ENCODE measurements at regions not wholly inside any gene's neighbourhood (a gene's known extent, or its start where the extent isn't known, plus 50 kb on each side); places are given as distances from the start of the nearest gene placed in this dataset.

DNA sequence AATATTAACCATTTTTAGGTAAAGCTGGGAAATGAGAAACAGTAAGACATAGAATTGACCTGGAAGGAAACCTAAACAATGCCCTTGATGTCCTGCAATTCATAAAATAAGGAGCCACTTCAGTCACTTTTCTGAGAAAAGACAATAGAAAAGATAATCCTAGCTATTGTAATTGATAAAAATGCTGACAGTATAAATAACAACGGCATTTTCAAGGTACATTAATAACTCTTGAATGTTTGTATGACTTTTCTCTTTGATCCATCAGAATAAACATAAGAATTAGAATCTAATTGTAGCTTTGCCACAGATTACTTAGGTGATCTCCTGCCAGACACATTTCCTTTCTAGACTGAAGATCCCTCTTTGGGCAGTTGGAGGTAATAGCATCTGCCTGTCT is 719.5 kb downstream of the SLC4A3 start:
- no peak for DNase-seq (ENCODE audit: extremely low spot score, unreplicated experiment)
- Mint-ChIP-seq H3K36me3 (no peaks in the 10 kb centered on the region), H3K27ac (no peak overlapping the region), H3K4me1 (ENCODE audit: unreplicated experiment) (peaks cover 5% of the 10 kb centered on the region), H3K27me3 (no peaks in the 10 kb centered on the region), H3K9me3 (no peaks in the 10 kb centered on the region), H3K4me3 (no peak overlapping the region)
- TF ChIP-seq, protein P1, sequence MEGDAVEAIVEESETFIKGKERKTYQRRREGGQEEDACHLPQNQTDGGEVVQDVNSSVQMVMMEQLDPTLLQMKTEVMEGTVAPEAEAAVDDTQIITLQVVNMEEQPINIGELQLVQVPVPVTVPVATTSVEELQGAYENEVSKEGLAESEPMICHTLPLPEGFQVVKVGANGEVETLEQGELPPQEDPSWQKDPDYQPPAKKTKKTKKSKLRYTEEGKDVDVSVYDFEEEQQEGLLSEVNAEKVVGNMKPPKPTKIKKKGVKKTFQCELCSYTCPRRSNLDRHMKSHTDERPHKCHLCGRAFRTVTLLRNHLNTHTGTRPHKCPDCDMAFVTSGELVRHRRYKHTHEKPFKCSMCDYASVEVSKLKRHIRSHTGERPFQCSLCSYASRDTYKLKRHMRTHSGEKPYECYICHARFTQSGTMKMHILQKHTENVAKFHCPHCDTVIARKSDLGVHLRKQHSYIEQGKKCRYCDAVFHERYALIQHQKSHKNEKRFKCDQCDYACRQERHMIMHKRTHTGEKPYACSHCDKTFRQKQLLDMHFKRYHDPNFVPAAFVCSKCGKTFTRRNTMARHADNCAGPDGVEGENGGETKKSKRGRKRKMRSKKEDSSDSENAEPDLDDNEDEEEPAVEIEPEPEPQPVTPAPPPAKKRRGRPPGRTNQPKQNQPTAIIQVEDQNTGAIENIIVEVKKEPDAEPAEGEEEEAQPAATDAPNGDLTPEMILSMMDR (conservative IDR thresholded peaks at IDR 0.05) = no peak

DNA sequence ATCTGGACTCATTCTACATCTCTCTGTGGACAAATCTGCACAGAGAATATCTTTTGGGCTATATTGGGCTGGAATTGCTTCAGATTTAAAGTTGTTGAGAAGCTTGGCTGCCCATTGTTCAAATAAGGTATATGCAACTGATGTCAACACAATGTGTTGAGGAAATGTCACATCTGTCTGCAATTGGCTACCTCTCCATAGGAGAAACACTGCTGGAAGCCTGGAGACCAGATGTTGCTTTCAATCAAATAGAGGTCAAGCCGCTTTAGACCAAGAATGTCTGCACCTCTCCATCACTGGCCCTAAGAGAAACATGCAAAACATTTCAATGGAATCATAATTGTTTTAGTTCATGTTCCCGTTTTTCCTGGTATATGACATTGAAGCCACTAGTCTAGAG is 720.2 kb downstream of the SLC4A3 start:
- Mint-ChIP-seq H3K4me3 (no peak overlapping the region), H3K9me3 (no peaks in the 10 kb centered on the region), H3K27ac (no peak overlapping the region), H3K36me3 (no peaks in the 10 kb centered on the region), H3K4me1 (ENCODE audit: unreplicated experiment) (peaks cover 5% of the 10 kb centered on the region), H3K27me3 (no peaks in the 10 kb centered on the region)
- TF ChIP-seq, protein P1 (conservative IDR thresholded peaks at IDR 0.05) = no peak
- no peak for DNase-seq (ENCODE audit: extremely low spot score, unreplicated experiment)

DNA sequence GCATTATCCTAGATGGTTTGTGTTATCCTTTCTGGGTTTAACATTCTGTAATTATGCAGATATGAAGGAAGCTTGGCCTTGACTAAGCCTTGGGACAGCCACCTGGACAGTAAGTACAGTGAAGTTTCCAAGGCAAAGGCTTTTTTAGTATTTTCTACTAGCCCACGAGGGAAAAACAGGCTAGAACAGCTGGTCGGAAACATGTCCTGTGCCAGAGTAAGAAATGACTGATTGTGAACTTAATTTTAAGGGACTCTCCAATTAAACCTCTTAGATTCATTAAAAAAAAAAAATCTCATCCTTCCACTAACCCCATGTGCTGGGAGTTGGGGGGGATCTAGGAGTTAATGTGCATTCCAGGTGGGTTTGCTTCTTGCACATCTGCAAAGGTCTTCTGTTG is 720.8 kb downstream of the SLC4A3 start:
- H3K36me3 Mint-ChIP-seq = no peaks in the 10 kb centered on the region
- TF ChIP-seq, protein P1 (conservative IDR thresholded peaks at IDR 0.05) = no peak
- peaks cover 5% of the 10 kb centered on the region for H3K4me1 Mint-ChIP-seq (ENCODE audit: unreplicated experiment)
- H3K27me3 Mint-ChIP-seq = no peaks in the 10 kb centered on the region
- no peaks in the 10 kb centered on the region for H3K9me3 Mint-ChIP-seq
- DNase-seq (ENCODE audit: extremely low spot score, unreplicated experiment) = no peak
- no peak overlapping the region for H3K4me3 Mint-ChIP-seq
- H3K27ac Mint-ChIP-seq = no peak overlapping the region

DNA sequence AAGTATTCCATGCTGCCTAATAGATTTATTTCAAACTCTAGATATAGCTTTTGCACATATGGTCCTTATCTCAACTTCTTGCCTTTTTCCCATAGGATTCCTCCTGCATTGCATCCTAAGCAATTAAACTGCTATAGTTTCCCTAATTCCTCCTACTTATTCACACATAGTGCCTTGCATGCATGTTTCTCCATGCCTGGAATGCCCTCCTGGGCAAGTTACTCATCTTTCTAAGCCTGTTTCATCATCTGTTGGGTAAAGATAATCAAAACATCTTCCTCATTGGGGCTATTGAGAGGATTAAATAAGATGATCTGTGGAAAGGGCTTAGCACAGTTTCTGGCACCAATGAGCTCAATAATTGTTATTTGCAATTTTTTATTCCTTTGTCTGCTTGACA is 726.5 kb downstream of the SLC4A3 start:
- Mint-ChIP-seq H3K4me3 (no peak overlapping the region), H3K27ac (no peak overlapping the region), H3K36me3 (no peaks in the 10 kb centered on the region), H3K9me3 (no peaks in the 10 kb centered on the region), H3K4me1 (ENCODE audit: unreplicated experiment) (peaks cover 10% of the 10 kb centered on the region), H3K27me3 (no peaks in the 10 kb centered on the region)
- TF ChIP-seq, protein P1 (conservative IDR thresholded peaks at IDR 0.05) = no peak
- no peak for DNase-seq (ENCODE audit: extremely low spot score, unreplicated experiment)

DNA sequence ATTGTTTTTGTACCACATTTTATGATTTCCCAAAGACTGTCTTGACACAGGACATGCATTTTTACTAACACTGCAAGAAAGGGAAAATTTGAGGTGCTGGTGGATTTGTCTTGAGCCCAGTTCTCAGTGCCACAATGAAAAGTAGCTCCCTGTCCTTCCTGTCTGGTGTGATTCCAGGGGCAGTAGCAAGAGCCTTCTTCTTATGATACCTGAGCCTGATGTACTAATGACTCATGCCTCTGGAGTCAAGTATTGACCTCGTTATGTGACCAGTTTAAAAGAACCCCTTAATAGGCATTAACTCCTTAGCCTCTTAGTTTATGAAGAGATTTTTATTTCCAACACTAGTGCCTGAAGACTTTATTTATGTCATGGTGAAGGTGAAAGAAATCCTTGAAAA is 728.6 kb downstream of the SLC4A3 start:
- Mint-ChIP-seq H3K4me1 (ENCODE audit: unreplicated experiment) (peaks cover 10% of the 10 kb centered on the region), H3K27me3 (no peaks in the 10 kb centered on the region), H3K36me3 (no peaks in the 10 kb centered on the region), H3K27ac (no peak overlapping the region), H3K9me3 (no peaks in the 10 kb centered on the region), H3K4me3 (no peak overlapping the region)
- TF ChIP-seq, protein P1 (conservative IDR thresholded peaks at IDR 0.05) = no peak
- no peak for DNase-seq (ENCODE audit: extremely low spot score, unreplicated experiment)

DNA sequence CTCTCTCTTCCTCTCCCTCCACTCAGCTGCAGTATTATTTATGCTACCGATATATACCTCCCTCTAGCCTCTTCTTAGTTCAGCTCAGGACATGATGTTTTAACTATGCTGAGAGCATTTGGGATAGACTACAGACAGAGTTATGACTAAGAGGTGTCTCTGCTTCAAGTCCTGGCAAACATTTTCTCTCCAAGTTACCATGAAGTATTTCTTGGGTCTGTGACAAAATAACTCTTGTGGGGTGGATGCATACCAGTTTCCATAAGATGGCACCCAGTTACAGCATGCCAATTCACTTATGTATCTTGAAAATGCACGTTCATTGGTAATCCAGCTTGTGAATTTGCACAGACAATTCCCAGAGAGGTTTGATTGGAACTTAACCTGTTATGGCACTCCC is 737.6 kb downstream of the SLC4A3 start:
- Mint-ChIP-seq H3K27me3 (no peaks in the 10 kb centered on the region), H3K36me3 (no peaks in the 10 kb centered on the region), H3K4me3 (no peak overlapping the region), H3K4me1 (ENCODE audit: unreplicated experiment) (no peaks in the 10 kb centered on the region), H3K27ac (no peak overlapping the region), H3K9me3 (no peaks in the 10 kb centered on the region)
- no peak for DNase-seq (ENCODE audit: extremely low spot score, unreplicated experiment)
- TF ChIP-seq, protein P1 (conservative IDR thresholded peaks at IDR 0.05) = no peak
